HepG2 (cell line): ENCODE measurements at regions not wholly inside any gene's neighbourhood (a gene's known extent, or its start where the extent isn't known, plus 50 kb on each side); places are given as distances from the start of the nearest gene placed in this dataset.

ENCODE experiments used
- ARID3A ChIP-seq: IDR thresholded peaks from 2 replicates; pipeline ENCODE4 v1.6.1; 2012; ENCODE audit warnings: low read depth, low read length, improper control_type of control experiment
- ATAD3A ChIP-seq: sonication (generic); formaldehyde crosslinking; IDR thresholded peaks from 2 replicates; pipeline ENCODE4 v1.4.0; 2020; ENCODE audit warnings: missing genetic modification reagents
- CSRNP2 ChIP-seq: sonication (generic); formaldehyde crosslinking; conservative IDR thresholded peaks from 2 replicates; pipeline ENCODE4 v1.8.0; 2022; ENCODE audit warnings: low read depth, missing genetic modification reagents
- FOXA3 ChIP-seq: IDR thresholded peaks from 2 replicates; pipeline ENCODE4 v1.6.1; 2016; ENCODE audit warnings: missing genetic modification reagents, missing compliant biosample characterization
- FOXJ3 ChIP-seq: sonication (generic); formaldehyde crosslinking; IDR thresholded peaks from 2 replicates; pipeline ENCODE4 v1.4.0; 2020; ENCODE audit warnings: missing genetic modification reagents, mild to moderate bottlenecking, borderline replicate concordance
- GATAD1 ChIP-seq: IDR thresholded peaks from 2 replicates; pipeline ENCODE4 v1.6.1; 2016; ENCODE audit warnings: missing genetic modification reagents, missing compliant biosample characterization
- HDAC1 ChIP-seq: sonication (generic); formaldehyde crosslinking; IDR thresholded peaks from 2 replicates; pipeline ENCODE4 v1.5.1; 2020; ENCODE audit warnings: mild to moderate bottlenecking, missing genetic modification reagents
- HNRNPL ChIP-seq: fragments of 200-400 bp; formaldehyde crosslinking; IDR thresholded peaks from 2 replicates; pipeline ENCODE4 v1.6.1; 2017; ENCODE audit warnings: mild to moderate bottlenecking, low read depth, low read length
- JARID2 ChIP-seq: sonication (generic); formaldehyde crosslinking; IDR thresholded peaks from 2 replicates; pipeline ENCODE4 v1.8.1; 2023; ENCODE audit warnings: missing genetic modification reagents, inconsistent platforms; ENCODE audit not compliant: insufficient replicate concordance
- JUN ChIP-seq: sonication (generic); formaldehyde crosslinking; IDR thresholded peaks from 2 replicates; pipeline ENCODE4 v1.4.0; 2020; ENCODE audit warnings: mild to moderate bottlenecking, missing genetic modification reagents
- KAT2B ChIP-seq: fragments of 150-350 bp; IDR thresholded peaks from 2 replicates; pipeline ENCODE4 v1.6.1; 2014; ENCODE audit warnings: low read depth, low read length, borderline replicate concordance
- KDM5A ChIP-seq: fragments of 200-600 bp; sonication (generic); IDR thresholded peaks from 2 replicates; pipeline ENCODE4 v1.7.0; 2018; ENCODE audit warnings: antibody characterized with exemption, mild to moderate bottlenecking, low read length, borderline replicate concordance
- KMT2A ChIP-seq: sonication (generic); formaldehyde crosslinking; IDR thresholded peaks from 2 replicates; pipeline ENCODE4 v1.4.0; 2020; ENCODE audit warnings: missing genetic modification reagents
- NFE2L2 ChIP-seq: fragments of 150-350 bp; IDR thresholded peaks from 2 replicates; pipeline ENCODE4 v1.6.1; 2014; ENCODE audit warnings: low read length
- NFIC ChIP-seq: IDR thresholded peaks from 2 replicates; pipeline ENCODE4 v1.6.1; 2012; ENCODE audit warnings: mild to moderate bottlenecking, low read length, inconsistent platforms
- POGZ ChIP-seq: sonication (generic); formaldehyde crosslinking; IDR thresholded peaks from 2 replicates; pipeline ENCODE4 v1.4.0; 2020; ENCODE audit warnings: mild to moderate bottlenecking, missing genetic modification reagents
- RAD21 ChIP-seq: fragments of 450-650 bp; formaldehyde crosslinking; IDR thresholded peaks from 2 replicates; pipeline ENCODE4 v1.5.0; 2020; ENCODE audit warnings: mild to moderate bottlenecking
- SP5 ChIP-seq: IDR thresholded peaks from 2 replicates; pipeline ENCODE4 v1.6.1; 2016; ENCODE audit warnings: low read depth, borderline replicate concordance
- TEAD3 ChIP-seq: optimal IDR thresholded peaks from 2 replicates; pipeline ENCODE3; 2016; ENCODE audit warnings: borderline replicate concordance
- ZBTB33 ChIP-seq: sonication (generic); formaldehyde crosslinking; IDR thresholded peaks from 2 replicates; pipeline ENCODE4 v1.4.0; 2020; ENCODE audit warnings: missing genetic modification reagents
- ZGPAT ChIP-seq: IDR thresholded peaks from 2 replicates; pipeline ENCODE4 v1.6.1; 2016; ENCODE audit warnings: mild to moderate bottlenecking
- ZNF20 ChIP-seq: sonication (generic); formaldehyde crosslinking; IDR thresholded peaks from 2 replicates; pipeline ENCODE4 v1.4.0; 2020; ENCODE audit warnings: mild to moderate bottlenecking, moderate library complexity, missing genetic modification reagents
- ZNF556 ChIP-seq: sonication (generic); formaldehyde crosslinking; IDR thresholded peaks from 2 replicates; pipeline ENCODE4 v1.4.0; 2020; ENCODE audit warnings: mild to moderate bottlenecking, missing genetic modification reagents, borderline replicate concordance
- ZNF562 ChIP-seq: sonication (generic); formaldehyde crosslinking; IDR thresholded peaks from 2 replicates; pipeline ENCODE4 v1.8.0; 2022; ENCODE audit warnings: missing genetic modification reagents, borderline replicate concordance
- ZSCAN21 ChIP-seq: sonication (generic); formaldehyde crosslinking; IDR thresholded peaks from 2 replicates; pipeline ENCODE4 v1.8.0; 2022; ENCODE audit warnings: mild to moderate bottlenecking, missing genetic modification reagents, moderate library complexity, borderline replicate concordance

GRCh38 chr1:38266197-38266520, 219.6 kb upstream of the POU3F1 start (continued):
- no peak for TF ChIP-seq JARID2
- TF ChIP-seq NFE2L2 = no peak
- no peak for TF ChIP-seq KMT2A
- peak; percentile 44; the same call in 1 of the 2 replicates for TF ChIP-seq ARID3A
- no peak for TF ChIP-seq ZSCAN21
- TF ChIP-seq ZNF562 (CRISPR knock-in tag) = no peak
- peak; percentile 55; the same call in 1 of the 2 replicates for TF ChIP-seq HDAC1 (CRISPR knock-in tag)
- TF ChIP-seq HNRNPL = no peak
- TF ChIP-seq FOXA3 (CRISPR knock-in tag) = peak; percentile 90
- 0 out of 2 replicates have a peak, but pooled peaks have one; percentile 44 for TF ChIP-seq ZNF556
- no peak for TF ChIP-seq RAD21 (CRISPR knock-in tag)
- no peak for TF ChIP-seq ATAD3A
- TF ChIP-seq SP5 (CRISPR knock-in tag) = peak; percentile 72; the same call in 1 of the 2 replicates
- TF ChIP-seq FOXJ3 = no peak
- TF ChIP-seq TEAD3 (CRISPR knock-in tag) = peak; percentile 56
- no peak for TF ChIP-seq ZBTB33
- no peak for TF ChIP-seq KDM5A
- peak; percentile 49; the same call in 1 of the 2 replicates for TF ChIP-seq NFIC
- no peak for TF ChIP-seq ZGPAT (CRISPR knock-in tag)
- TF ChIP-seq ZNF20 (CRISPR knock-in tag) = no peak
- TF ChIP-seq KAT2B = peak; percentile 66; the same call in 1 of the 2 replicates
- TF ChIP-seq GATAD1 (CRISPR knock-in tag) = no peak
- TF ChIP-seq POGZ (CRISPR knock-in tag) = 0 out of 2 replicates have a peak, but pooled peaks have one; percentile 28
- peak; percentile 91 for TF ChIP-seq JUN
- no peak for TF ChIP-seq CSRNP2 (CRISPR knock-in tag)
